ENCODE measurements at regions not wholly inside any gene's neighbourhood (a gene's known extent, or its start where the extent isn't known, plus 50 kb on each side); places are given as distances from the start of the nearest gene placed in this dataset.

GRCh38 chr11:120034881-120035630 lies 102.9 kb downstream of the TRIM29 start:
- intact Hi-C loops (cut with micrococcal nuclease) = no loop called here
- no peak for DNase-seq
- ATAC-seq = no peak

- intact Hi-C loops (cut with micrococcal nuclease) = no loop called here
- ATAC-seq = no peak
- no peak for DNase-seq
Observed at GRCh38 chr11:120034176-120034875, 103.6 kb downstream of the TRIM29 start.

GRCh38 chr11:120032766-120033390 lies 105.0 kb downstream of the TRIM29 start:
- peak; percentile 54 for DNase-seq
- peak; percentile 68 for ATAC-seq
- intact Hi-C loops (cut with micrococcal nuclease) = no loop called here

GRCh38 chr11:120031612-120032600 lies 106.0 kb downstream of the TRIM29 start:
- no peak for DNase-seq
- intact Hi-C loops (cut with micrococcal nuclease) = no loop called here
- ATAC-seq = no peak

- DNase-seq (no peak), ATAC-seq (no peak)
- intact Hi-C loops (cut with micrococcal nuclease) = no loop called here
Observed at GRCh38 chr11:120031156-120031555, 106.8 kb downstream of the TRIM29 start.

- intact Hi-C loops (cut with micrococcal nuclease) = no loop called here
- ATAC-seq (no peak), DNase-seq (no peak)
Observed at GRCh38 chr11:120030411-120030810, 107.5 kb downstream of the TRIM29 start.

GRCh38 chr11:120029321-120029720 lies 108.6 kb downstream of the TRIM29 start:
- intact Hi-C loops (cut with micrococcal nuclease) = no loop called here
- ATAC-seq (no peak), DNase-seq (no peak)

GRCh38 chr11:120028897-120029258 lies 109.0 kb downstream of the TRIM29 start:
- intact Hi-C loops (cut with micrococcal nuclease) = no loop called here
- ATAC-seq (no peak), DNase-seq (no peak)

- DNase-seq (no peak), ATAC-seq (no peak)
- intact Hi-C loops (cut with micrococcal nuclease) = no loop called here
Observed at GRCh38 chr11:120028181-120028896, 109.6 kb downstream of the TRIM29 start.

- no peak for DNase-seq
- intact Hi-C loops (cut with micrococcal nuclease) = no loop called here
- ATAC-seq = no peak
Observed at GRCh38 chr11:120027546-120028180, 110.2 kb downstream of the TRIM29 start.

- DNase-seq (no peak), ATAC-seq (no peak)
- intact Hi-C loops (cut with micrococcal nuclease) = no loop called here
Observed at GRCh38 chr11:120025606-120026335, 112.1 kb downstream of the TRIM29 start.

GRCh38 chr11:120024586-120024985 lies 113.3 kb downstream of the TRIM29 start:
- DNase-seq = no peak
- intact Hi-C loops (cut with micrococcal nuclease) = no loop called here

GRCh38 chr11:120024046-120024445 lies 113.9 kb downstream of the TRIM29 start:
- DNase-seq (no peak), ATAC-seq (no peak)
- intact Hi-C loops (cut with micrococcal nuclease) = no loop called here

More at GRCh38 chr11:120024586-120024985, 113.3 kb downstream of the TRIM29 start:
- ATAC-seq = no peak

GRCh38 chr11:120023551-120023950 lies 114.4 kb downstream of the TRIM29 start:
- no peak for ATAC-seq
- DNase-seq = no peak
- intact Hi-C loops (cut with micrococcal nuclease) = no loop called here

- intact Hi-C loops (cut with micrococcal nuclease) = no loop called here
- ATAC-seq = no peak
- DNase-seq = no peak
Observed at GRCh38 chr11:120023120-120023519, 114.8 kb downstream of the TRIM29 start.

- ATAC-seq (no peak), DNase-seq (no peak)
- intact Hi-C loops (cut with micrococcal nuclease) = no loop called here
Observed at GRCh38 chr11:120022617-120023016, 115.3 kb downstream of the TRIM29 start.

- intact Hi-C loops (cut with micrococcal nuclease) = no loop called here
- ATAC-seq (no peak), DNase-seq (no peak)
Observed at GRCh38 chr11:120021978-120022377, 115.9 kb downstream of the TRIM29 start.

Data from left ventricle myocardium superior (tissue), 1 donor.